Kidney (tissue), 13 donors: ENCODE measurements at regions not wholly inside any gene's neighbourhood (a gene's known extent, or its start where the extent isn't known, plus 50 kb on each side); places are given as distances from the start of the nearest gene placed in this dataset.

Source experiments
- DNase-seq, 5 donors: peaks; one replicate each; pipeline ENCODE4 v3.0.0-alpha.2; 2013 to 2020
- FAIRE-seq: peaks from 2 replicates; lab custom pipeline; 2012; peaks lifted over from hg19 to GRCh38; lab: Jason Lieb, UNC
- H3K27ac ChIP-seq, 2 donors: one replicate each; pipeline ENCODE4 v1.7.0; 2013; ENCODE audit warnings: low read depth in 2 of 2, low read length in 2 of 2, inconsistent platforms in 1 of 2
- H3K27me3 ChIP-seq: one replicate; pipeline ENCODE4 v1.7.1; 2013; ENCODE audit warnings: low read length, inconsistent platforms; ENCODE audit not compliant: control insufficient read depth, insufficient read depth
- H3K36me3 ChIP-seq, 3 donors: one replicate each; pipeline versions ENCODE4 v1.7.0 to v1.7.1; 2013; ENCODE audit warnings: low read length in 3 of 3, control low read depth in 1 of 3, inconsistent platforms in 1 of 3; ENCODE audit not compliant: insufficient read depth in 3 of 3, control insufficient read depth in 2 of 3
- H3K4me1 ChIP-seq, 3 donors: one replicate each; pipeline versions ENCODE4 v1.7.0 to v1.7.1; 2013; ENCODE audit warnings: low read length in 3 of 3, inconsistent platforms in 1 of 3, low read depth in 1 of 3; ENCODE audit not compliant: control insufficient read depth in 2 of 3, insufficient read depth in 2 of 3
- H3K4me3 ChIP-seq, 3 donors: one replicate each; pipeline versions ENCODE4 v1.7.0 to v1.8.1; 2013; ENCODE audit warnings: low read length in 3 of 3, control low read depth in 1 of 3, inconsistent platforms in 1 of 3
- H3K9ac ChIP-seq, 3 donors: one replicate each; pipeline versions ENCODE4 v1.7.0 to v1.7.1; 2013; ENCODE audit warnings: low read length in 3 of 3, control low read depth in 1 of 3, inconsistent platforms in 1 of 3
- H3K9me3 ChIP-seq, 3 donors: one replicate each; pipeline versions ENCODE4 v1.7.0 to v1.7.1; 2013; ENCODE audit warnings: low read length in 3 of 3, control low read depth in 1 of 3, inconsistent platforms in 1 of 3; ENCODE audit not compliant: control insufficient read depth in 2 of 3, insufficient read depth in 1 of 3
- intact Hi-C: fragments of 100-400 bp; cut with DNase I; formaldehyde crosslinking; loops from one replicate; pipeline ENCODE4 v1.11.1; 2022
- TF ChIP-seq, protein P1 (sequence below): IDR thresholded peaks from 3 replicates; pipeline ENCODE4 v1.5.1; 2012; ENCODE audit warnings: mild to moderate bottlenecking, moderate library complexity, borderline replicate concordance; ENCODE audit not compliant: insufficient read depth; ENCODE audit errors: extremely low read depth
- donor health status: control.
- donor health status: control.
- donor health status: control.
- donor health status: control.
- donor health status: control.
- donor health status: DM: yes; HTN: yes; CAD: no.
- donor health status: Normal renal cell carcinoma (clear cell type).

DNA sequence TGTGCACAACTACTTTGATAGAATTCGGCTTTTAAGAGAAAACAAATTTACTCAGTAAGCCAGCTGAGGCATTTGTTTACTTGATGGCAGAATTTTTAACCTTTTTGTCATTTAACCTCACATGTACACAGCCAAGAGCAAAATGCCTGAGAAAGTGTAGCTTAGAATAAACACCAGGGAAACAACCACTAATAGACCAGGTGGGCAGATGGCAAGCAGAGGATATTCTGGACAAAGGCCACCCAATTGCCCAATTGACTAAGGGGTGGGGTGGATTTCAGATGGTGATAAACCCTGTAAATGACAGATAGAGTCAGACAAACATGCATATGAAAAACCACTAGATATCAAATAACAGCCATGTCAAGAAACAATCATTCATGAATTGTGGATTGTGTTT, 190.7 kb upstream of the FBXL4 start:
- FAIRE-seq, result no peak
- H3K4me1 ChIP-seq, result no peaks in the 10 kb centered on the region
- H3K27ac ChIP-seq, result no peak overlapping the region
- H3K36me3 ChIP-seq, result no peaks in the 10 kb centered on the region
- intact Hi-C loops, result no loop called here
- no peaks in the 10 kb centered on the region for H3K9me3 ChIP-seq
- H3K9ac ChIP-seq, result no peak overlapping the region
- DNase-seq, result no peak
- no peak overlapping the region for H3K4me3 ChIP-seq
- TF ChIP-seq, protein P1, sequence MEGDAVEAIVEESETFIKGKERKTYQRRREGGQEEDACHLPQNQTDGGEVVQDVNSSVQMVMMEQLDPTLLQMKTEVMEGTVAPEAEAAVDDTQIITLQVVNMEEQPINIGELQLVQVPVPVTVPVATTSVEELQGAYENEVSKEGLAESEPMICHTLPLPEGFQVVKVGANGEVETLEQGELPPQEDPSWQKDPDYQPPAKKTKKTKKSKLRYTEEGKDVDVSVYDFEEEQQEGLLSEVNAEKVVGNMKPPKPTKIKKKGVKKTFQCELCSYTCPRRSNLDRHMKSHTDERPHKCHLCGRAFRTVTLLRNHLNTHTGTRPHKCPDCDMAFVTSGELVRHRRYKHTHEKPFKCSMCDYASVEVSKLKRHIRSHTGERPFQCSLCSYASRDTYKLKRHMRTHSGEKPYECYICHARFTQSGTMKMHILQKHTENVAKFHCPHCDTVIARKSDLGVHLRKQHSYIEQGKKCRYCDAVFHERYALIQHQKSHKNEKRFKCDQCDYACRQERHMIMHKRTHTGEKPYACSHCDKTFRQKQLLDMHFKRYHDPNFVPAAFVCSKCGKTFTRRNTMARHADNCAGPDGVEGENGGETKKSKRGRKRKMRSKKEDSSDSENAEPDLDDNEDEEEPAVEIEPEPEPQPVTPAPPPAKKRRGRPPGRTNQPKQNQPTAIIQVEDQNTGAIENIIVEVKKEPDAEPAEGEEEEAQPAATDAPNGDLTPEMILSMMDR, result no peak
- no peaks in the 10 kb centered on the region for H3K27me3 ChIP-seq

- H3K27ac ChIP-seq, result no peak overlapping the region
- no peak overlapping the region for H3K9ac ChIP-seq
- FAIRE-seq (no peak), DNase-seq (no peak)
- no peaks in the 10 kb centered on the region for H3K36me3 ChIP-seq
- intact Hi-C loops, result no loop called here
- no peaks in the 10 kb centered on the region for H3K9me3 ChIP-seq
- TF ChIP-seq, protein P1, result no peak
- H3K4me1 ChIP-seq, result no peaks in the 10 kb centered on the region
- no peak overlapping the region for H3K4me3 ChIP-seq
- no peaks in the 10 kb centered on the region for H3K27me3 ChIP-seq
Measured at GRCh38 chr6:99137314-99137713, 189.6 kb upstream of the FBXL4 start.

DNA sequence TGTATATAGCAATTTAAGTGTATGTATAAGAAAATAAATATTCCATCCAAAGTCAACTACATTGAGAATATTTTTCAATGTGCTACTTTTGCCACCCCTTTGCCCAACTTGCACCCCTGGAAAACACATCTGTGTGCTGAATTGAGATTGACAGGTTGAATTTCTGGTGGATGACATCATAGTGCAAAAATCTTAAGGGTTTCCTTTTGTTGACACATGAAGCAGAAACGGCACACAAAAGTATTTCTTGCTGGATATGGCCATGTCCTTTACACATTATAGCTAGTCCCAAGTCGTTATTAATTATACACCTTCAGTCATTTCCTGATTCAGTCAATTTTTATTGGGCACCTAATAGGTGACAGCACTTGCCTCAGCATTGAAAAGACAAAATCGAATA, 188.7 kb upstream of the FBXL4 start:
- Histone ChIP-seq H3K4me1 (no peaks in the 10 kb centered on the region), H3K4me3 (no peak overlapping the region), H3K9ac (no peak overlapping the region), H3K27ac (no peak overlapping the region), H3K36me3 (no peaks in the 10 kb centered on the region), H3K9me3 (no peaks in the 10 kb centered on the region), H3K27me3 (no peaks in the 10 kb centered on the region)
- DNase-seq, result no peak
- no peak for FAIRE-seq
- TF ChIP-seq, protein P1, result no peak
- intact Hi-C loops, result no loop called here

DNA sequence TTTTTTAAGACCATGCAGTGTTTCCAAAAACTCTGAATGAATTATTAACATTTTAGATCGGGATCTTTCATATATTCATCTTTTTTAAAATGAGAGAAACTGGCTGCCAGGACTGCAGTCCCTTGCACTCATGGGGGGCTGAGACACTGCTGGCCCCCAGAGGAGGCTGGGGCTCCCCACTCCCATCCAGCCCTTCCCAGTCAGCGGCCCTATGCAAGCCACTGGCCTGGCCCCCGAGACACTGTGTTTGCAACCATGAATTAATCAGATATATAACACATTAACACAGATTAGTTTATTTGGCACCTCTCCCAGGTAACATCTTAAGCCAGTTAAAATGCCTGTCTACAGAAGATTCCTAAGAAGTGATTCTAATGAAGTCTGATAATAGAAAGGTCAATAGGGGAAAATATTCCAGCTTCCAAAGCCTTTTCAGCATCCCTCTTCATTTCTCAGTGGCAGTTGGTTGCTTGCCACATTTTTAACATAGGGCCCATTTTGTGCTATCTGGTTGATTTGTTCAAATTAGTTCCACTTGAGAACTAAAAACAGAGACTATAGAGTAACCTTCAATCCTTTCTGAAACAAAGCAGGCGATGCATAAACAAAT, 184.4 kb upstream of the FBXL4 start:
- DNase-seq, result no peak
- intact Hi-C loops, result no loop called here
- Histone ChIP-seq H3K27ac (no peak overlapping the region), H3K9me3 (no peaks in the 10 kb centered on the region), H3K27me3 (no peaks in the 10 kb centered on the region), H3K36me3 (no peaks in the 10 kb centered on the region), H3K4me3 (no peak overlapping the region), H3K4me1 (no peaks in the 10 kb centered on the region), H3K9ac (no peak overlapping the region)
- TF ChIP-seq, protein P1, result no peak
- no peak for FAIRE-seq
